A549 (cell line): ENCODE measurements at regions not wholly inside any gene's neighbourhood (a gene's known extent, or its start where the extent isn't known, plus 50 kb on each side); places are given as distances from the start of the nearest gene placed in this dataset.

Experiments used
- ATAC-seq, 2 experiments: fragments of 200-7000 bp in 1 of 2; fragments of >200 bp in 1 of 2; cut with Nextera tagmentation in 1 of 2; cut with Tn5 transposase in 1 of 2; 3 replicates each; pipeline versions ENCODE4 v1.8.0 to v1.9.1; 2018 to 2020; ENCODE audit warnings: mild to moderate bottlenecking in 1 of 2, moderate library complexity in 1 of 2
- CTCF ChIA-PET: fragments of 300-600 bp; sonication (Branson Sonifier 250); formaldehyde crosslinking; extraction: SDS; loops from one replicate; lab custom pipeline; 2021; ENCODE audit warnings: antibody characterized with exemption, inconsistent platforms; lab: Yijun Ruan, JAX
- POLR2A ChIA-PET: fragments of 350-600 bp; formaldehyde crosslinking; extraction: SDS; loops from one replicate; lab custom pipeline; 2021; ENCODE audit warnings: antibody characterized with exemption, inconsistent platforms; lab: Yijun Ruan, JAX
- DNase-seq, 2 experiments: peaks; one replicate each; pipeline versions ENCODE4 v3.0.0 to v3.0.0-alpha.2; 2011 to 2016; ENCODE audit warnings: low read depth in 1 of 2, low spot score in 1 of 2
- FAIRE-seq: peaks from 2 replicates; lab custom pipeline; 2011; peaks lifted over from hg19 to GRCh38; lab: Jason Lieb, UNC
- H3K27ac ChIP-seq, 2 experiments: fragments of >200 bp; sonication (Bioruptor Twin); formaldehyde crosslinking; 3 replicates each; pipeline ENCODE4 v1.5.1; 2016 to 2017
- H3K4me1 ChIP-seq: fragments of >200 bp; sonication (Bioruptor Twin); formaldehyde crosslinking; 3 replicates; pipeline ENCODE4 v1.6.1; 2016
- H3K4me2 ChIP-seq: fragments of >200 bp; sonication (Bioruptor Twin); formaldehyde crosslinking; 3 replicates; pipeline ENCODE4 v1.6.1; 2016
- H3K4me3 ChIP-seq: fragments of >200 bp; sonication (Bioruptor Twin); formaldehyde crosslinking; 3 replicates; pipeline ENCODE4 v1.5.1; 2016
- H3K9me3 ChIP-seq: fragments of >200 bp; sonication (Bioruptor Twin); formaldehyde crosslinking; 3 replicates; pipeline ENCODE4 v1.6.1; 2016
- BHLHE40 ChIP-seq: IDR thresholded peaks from 2 replicates; pipeline ENCODE4 v1.6.1; 2012; ENCODE audit warnings: low read depth, low read length, inconsistent platforms
- CBX8 ChIP-seq: fragments of 200-600 bp; sonication (generic); IDR thresholded peaks from 2 replicates; pipeline ENCODE4 v1.6.1; 2016
- CEBPB ChIP-seq, 2 experiments: fragments of >200 bp in 1 of 2; sonication (Bioruptor Twin) in 1 of 2; formaldehyde crosslinking in 1 of 2; IDR thresholded peaks; 2 replicates each; pipeline ENCODE4 v1.6.1; 2012 to 2016
- CHD2 ChIP-seq: fragments of 150-350 bp; IDR thresholded peaks from 2 replicates; pipeline ENCODE4 v1.6.1; 2014; ENCODE audit warnings: low read length; ENCODE audit not compliant: partially characterized antibody
- CHD4 ChIP-seq: fragments of 200-600 bp; sonication (generic); IDR thresholded peaks from 2 replicates; pipeline ENCODE4 v1.6.1; 2016; ENCODE audit warnings: antibody characterized with exemption, mild to moderate bottlenecking, borderline replicate concordance
- EHMT2 ChIP-seq: fragments of 200-600 bp; sonication (generic); IDR thresholded peaks from 2 replicates; pipeline ENCODE4 v1.6.1; 2016; ENCODE audit warnings: antibody characterized with exemption, low read depth, mild to moderate bottlenecking, moderate library complexity
- FOSL2 ChIP-seq, 2 experiments: fragments of 450-650 bp in 1 of 2; fragments of >200 bp in 1 of 2; sonication (Bioruptor Twin) in 1 of 2; formaldehyde crosslinking; IDR thresholded peaks; 2 replicates each; pipeline versions ENCODE4 v1.5.0 to v1.6.1; 2016 to 2020; ENCODE audit warnings: mild to moderate bottlenecking in 1 of 2, moderate library complexity in 1 of 2
- FOXS1 ChIP-seq: fragments of 250-450 bp; sonication (Bioruptor Pico); IDR thresholded peaks from 2 replicates; pipeline ENCODE4 v1.5.0; 2020; ENCODE audit warnings: mild to moderate bottlenecking, moderate library complexity
- HDAC2 ChIP-seq: fragments of 200-600 bp; sonication (generic); IDR thresholded peaks from 2 replicates; pipeline ENCODE4 v1.6.1; 2016
- HOXB13 ChIP-seq: fragments of 250-450 bp; sonication (Bioruptor Pico); IDR thresholded peaks from 2 replicates; pipeline ENCODE4 v1.5.0; 2020; ENCODE audit warnings: low read depth, mild to moderate bottlenecking, moderate library complexity
- JUN ChIP-seq, 2 experiments: fragments of >200 bp; sonication (Bioruptor Twin); formaldehyde crosslinking; IDR thresholded peaks; 2 replicates in 1 of 2; 3 replicates in 1 of 2; pipeline ENCODE4 v1.6.1; 2016 to 2017
- JUNB ChIP-seq: fragments of >200 bp; sonication (Bioruptor Twin); formaldehyde crosslinking; IDR thresholded peaks from 2 replicates; pipeline ENCODE4 v1.6.1; 2016
- MAFK ChIP-seq: fragments of 450-650 bp; IDR thresholded peaks from 2 replicates; pipeline ENCODE4 v1.6.1; 2014; ENCODE audit not compliant: partially characterized antibody
- MAZ ChIP-seq: fragments of 150-350 bp; IDR thresholded peaks from 2 replicates; pipeline ENCODE4 v1.6.1; 2014; ENCODE audit warnings: antibody characterized with exemption, low read depth, low read length, borderline replicate concordance
- MYC ChIP-seq: IDR thresholded peaks from 2 replicates; pipeline ENCODE4 v1.6.1; 2012; ENCODE audit warnings: mild to moderate bottlenecking, inconsistent platforms, low read length, improper control_type of control experiment, borderline replicate concordance
- NFE2L2 ChIP-seq: fragments of 150-350 bp; conservative IDR thresholded peaks from 2 replicates; pipeline ENCODE4 v1.6.1; 2014; ENCODE audit warnings: low read length
- NPAS2 ChIP-seq: fragments of 250-450 bp; sonication (Bioruptor Pico); IDR thresholded peaks from 2 replicates; pipeline ENCODE4 v1.8.0; 2022; ENCODE audit warnings: mild to moderate bottlenecking, moderate library complexity, borderline replicate concordance
- RFX5 ChIP-seq: fragments of 450-650 bp; IDR thresholded peaks from 2 replicates; pipeline ENCODE4 v1.7.1; 2014; ENCODE audit warnings: antibody characterized with exemption, mild to moderate bottlenecking, moderate library complexity
- RNF2 ChIP-seq: fragments of 200-600 bp; sonication (generic); IDR thresholded peaks from 2 replicates; pipeline ENCODE4 v1.6.1; 2016; ENCODE audit warnings: low read depth, mild to moderate bottlenecking, antibody characterized with exemption, moderate library complexity, borderline replicate concordance
- SMC3 ChIP-seq: fragments of >200 bp; sonication (Bioruptor Twin); formaldehyde crosslinking; IDR thresholded peaks from 3 replicates; pipeline ENCODE4 v1.6.1; 2018; ENCODE audit warnings: inconsistent platforms
- ZC3H11A ChIP-seq: fragments of 450-650 bp; IDR thresholded peaks from 2 replicates; pipeline ENCODE4 v1.6.1; 2014; ENCODE audit warnings: antibody characterized with exemption, mild to moderate bottlenecking
- ZFP36 ChIP-seq: fragments of 450-650 bp; IDR thresholded peaks from 2 replicates; pipeline ENCODE4 v1.6.1; 2014; ENCODE audit warnings: borderline replicate concordance; ENCODE audit not compliant: partially characterized antibody
- ZSCAN20 ChIP-seq: fragments of 250-450 bp; sonication (Bioruptor Pico); IDR thresholded peaks from 2 replicates; pipeline ENCODE4 v1.8.0; 2022; ENCODE audit warnings: mild to moderate bottlenecking, moderate library complexity
- WGBS: methylation state at CpG from one replicate; pipeline ENCODE4 v1.1.6; 2017; ENCODE audit errors: missing lambda C conversion rate; 5-methylcytosine and 5-hydroxymethylcytosine counted together
- TF ChIP-seq, protein P1 (sequence below): IDR thresholded peaks from 2 replicates; pipeline ENCODE4 v1.6.1; 2012
- TF ChIP-seq, protein P2 (sequence below): IDR thresholded peaks from 2 replicates; pipeline ENCODE4 v1.6.1; 2012; ENCODE audit warnings: low read depth, borderline replicate concordance
- TF ChIP-seq, protein P3 (sequence below): fragments of >200 bp; sonication (Bioruptor Twin); formaldehyde crosslinking; IDR thresholded peaks from 2 replicates; pipeline ENCODE4 v1.6.1; 2016
- TF ChIP-seq, protein P4 (sequence below): fragments of 450-650 bp; IDR thresholded peaks from 2 replicates; pipeline ENCODE4 v1.6.1; 2014; ENCODE audit warnings: antibody characterized with exemption
- TF ChIP-seq, protein P5 (sequence below): fragments of >200 bp; sonication (Bioruptor Twin); formaldehyde crosslinking; IDR thresholded peaks from 3 replicates; pipeline ENCODE4 v1.5.1; 2016
- TF ChIP-seq, protein P6 (sequence below): fragments of 200-600 bp; sonication (generic); IDR thresholded peaks from 2 replicates; pipeline ENCODE4 v1.6.1; 2016; ENCODE audit warnings: antibody characterized with exemption, mild to moderate bottlenecking, moderate library complexity

DNA sequence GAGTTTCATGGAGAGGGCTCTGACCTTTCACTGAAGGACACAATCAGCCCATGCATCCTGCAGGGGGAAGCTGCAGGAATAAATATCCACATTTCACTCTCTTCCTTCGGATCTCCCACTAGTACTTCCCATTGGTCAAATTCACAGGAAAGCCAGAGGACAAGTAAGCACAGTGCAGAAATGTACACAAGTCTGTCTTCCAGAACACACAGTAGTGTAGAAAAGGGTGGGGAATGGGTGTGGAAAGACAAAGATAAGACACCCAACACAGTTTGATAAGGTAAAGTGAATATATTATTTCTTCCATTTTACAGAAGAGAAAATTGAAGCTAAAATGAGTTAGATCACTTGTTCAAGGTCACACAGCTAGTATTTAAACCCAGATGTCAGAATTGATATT, 81.1 kb upstream of the PCDH19 start:
- Histone ChIP-seq H3K9me3 (no peaks in the 10 kb centered on the region), H3K27ac (no peak overlapping the region), H3K4me1 (no peaks in the 10 kb centered on the region), H3K4me2 (no peak overlapping the region), H3K4me3 (no peak overlapping the region)
- TF ChIP-seq CHD4 (no peak), CEBPB (IDR thresholded peaks at IDR 0.05) (no peak), ZSCAN20 (CRISPR knock-in tag) (no peak), HDAC2 (no peak), MYC (no peak), FOSL2 (IDR thresholded peaks at IDR 0.05) (no peak), FOSL2 (CRISPR knock-in tag; IDR thresholded peaks at IDR 0.05) (no peak), MAFK (no peak)
- ATAC-seq (no peak), FAIRE-seq (no peak), DNase-seq (no peak)
- 0% methylated on average over 1 of the region's 1 CpG for WGBS
- POLR2A ChIA-PET: no interaction called here
- CTCF ChIA-PET: no interaction called here

DNA sequence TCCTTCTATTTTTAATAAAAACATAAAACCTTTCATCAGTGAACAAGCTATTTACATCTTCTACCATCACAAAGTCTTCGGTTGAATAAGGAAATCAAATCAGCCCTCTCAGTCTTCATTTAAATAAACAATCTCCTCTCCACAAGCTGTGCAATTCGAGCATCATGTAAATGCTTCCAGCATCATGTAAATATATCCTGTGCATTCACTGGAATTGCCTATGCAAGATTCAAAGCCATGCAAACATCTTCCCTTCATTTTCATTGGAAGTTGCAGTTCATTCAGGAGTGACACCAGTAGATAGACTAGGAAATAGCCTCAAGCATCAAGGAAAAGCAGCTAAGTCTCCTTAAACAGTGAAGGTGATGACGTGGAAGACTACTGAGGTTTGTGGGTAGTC, 77.7 kb upstream of the PCDH19 start:
- ATAC-seq (no peak), DNase-seq (no peak), FAIRE-seq (no peak)
- Histone ChIP-seq H3K27ac (no peak overlapping the region), H3K4me1 (no peaks in the 10 kb centered on the region), H3K4me2 (no peak overlapping the region)
- whole genome bisulfite sequencing: 2% methylated on average over 3 of the region's 3 CpGs
- CTCF ChIA-PET: no interaction called here
- TF ChIP-seq ZSCAN20 (CRISPR knock-in tag) (no peak), HOXB13 (no peak), RNF2 (no peak), CHD4 (no peak), RFX5 (no peak), FOXS1 (CRISPR knock-in tag) (no peak), JUN (IDR thresholded peaks at IDR 0.05) (no peak), MAZ (no peak), SMC3 (no peak)
- TF ChIP-seq, protein P1, sequence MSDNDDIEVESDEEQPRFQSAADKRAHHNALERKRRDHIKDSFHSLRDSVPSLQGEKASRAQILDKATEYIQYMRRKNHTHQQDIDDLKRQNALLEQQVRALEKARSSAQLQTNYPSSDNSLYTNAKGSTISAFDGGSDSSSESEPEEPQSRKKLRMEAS: no peak
- TF ChIP-seq, protein P2, sequence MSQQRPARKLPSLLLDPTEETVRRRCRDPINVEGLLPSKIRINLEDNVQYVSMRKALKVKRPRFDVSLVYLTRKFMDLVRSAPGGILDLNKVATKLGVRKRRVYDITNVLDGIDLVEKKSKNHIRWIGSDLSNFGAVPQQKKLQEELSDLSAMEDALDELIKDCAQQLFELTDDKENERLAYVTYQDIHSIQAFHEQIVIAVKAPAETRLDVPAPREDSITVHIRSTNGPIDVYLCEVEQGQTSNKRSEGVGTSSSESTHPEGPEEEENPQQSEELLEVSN: no peak
- TF ChIP-seq, all 56 proteins: peak for 0
- no peaks in the 10 kb centered on the region for H3K9me3 ChIP-seq
- H3K4me3 ChIP-seq: no peak overlapping the region
- POLR2A ChIA-PET: no interaction called here

DNA sequence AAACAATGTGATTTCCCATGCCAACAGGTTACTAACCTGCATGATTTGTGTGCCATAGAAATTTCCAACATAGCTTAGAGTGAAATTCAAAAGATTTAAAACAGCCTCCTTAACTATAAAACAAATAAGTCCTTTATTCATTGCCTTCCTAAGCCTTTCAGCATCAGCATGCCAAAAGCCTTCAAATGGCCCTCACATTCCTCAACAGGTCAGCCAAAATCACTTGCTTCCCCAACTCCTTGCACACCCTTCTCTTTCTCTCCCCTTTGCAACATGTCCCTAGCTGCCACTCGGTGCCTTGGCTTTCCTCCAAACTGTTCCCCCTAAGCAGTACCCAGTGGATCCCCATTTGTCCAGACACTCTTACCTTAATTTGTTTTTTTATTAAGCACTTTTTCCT, 74.9 kb upstream of the PCDH19 start:
- ATAC-seq: no peak
- no peaks in the 10 kb centered on the region for H3K9me3 ChIP-seq
- no peak for FAIRE-seq
- POLR2A ChIA-PET: no interaction called here
- H3K4me3 ChIP-seq: no peak overlapping the region
- H3K27ac ChIP-seq: no peak overlapping the region
- H3K4me1 ChIP-seq: no peaks in the 10 kb centered on the region
- no peak overlapping the region for H3K4me2 ChIP-seq
- no peak for DNase-seq
- CTCF ChIA-PET: interaction anchor here (0.9 kb wide), 1 partner anchor 32 kb away, joined by 3 read pairs; no protein-coding TSS in a partner anchor
- WGBS: 0% methylated on average over 1 of the region's 1 CpG
- TF ChIP-seq, protein P3, sequence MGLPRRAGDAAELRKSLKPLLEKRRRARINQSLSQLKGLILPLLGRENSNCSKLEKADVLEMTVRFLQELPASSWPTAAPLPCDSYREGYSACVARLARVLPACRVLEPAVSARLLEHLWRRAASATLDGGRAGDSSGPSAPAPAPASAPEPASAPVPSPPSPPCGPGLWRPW: no peak
- no peak for TF ChIP-seq CBX8
- TF ChIP-seq SMC3: no peak
- TF ChIP-seq, protein P4, sequence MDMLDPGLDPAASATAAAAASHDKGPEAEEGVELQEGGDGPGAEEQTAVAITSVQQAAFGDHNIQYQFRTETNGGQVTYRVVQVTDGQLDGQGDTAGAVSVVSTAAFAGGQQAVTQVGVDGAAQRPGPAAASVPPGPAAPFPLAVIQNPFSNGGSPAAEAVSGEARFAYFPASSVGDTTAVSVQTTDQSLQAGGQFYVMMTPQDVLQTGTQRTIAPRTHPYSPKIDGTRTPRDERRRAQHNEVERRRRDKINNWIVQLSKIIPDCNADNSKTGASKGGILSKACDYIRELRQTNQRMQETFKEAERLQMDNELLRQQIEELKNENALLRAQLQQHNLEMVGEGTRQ: no peak
- TF ChIP-seq NPAS2 (CRISPR knock-in tag): no peak
- TF ChIP-seq, protein P5, sequence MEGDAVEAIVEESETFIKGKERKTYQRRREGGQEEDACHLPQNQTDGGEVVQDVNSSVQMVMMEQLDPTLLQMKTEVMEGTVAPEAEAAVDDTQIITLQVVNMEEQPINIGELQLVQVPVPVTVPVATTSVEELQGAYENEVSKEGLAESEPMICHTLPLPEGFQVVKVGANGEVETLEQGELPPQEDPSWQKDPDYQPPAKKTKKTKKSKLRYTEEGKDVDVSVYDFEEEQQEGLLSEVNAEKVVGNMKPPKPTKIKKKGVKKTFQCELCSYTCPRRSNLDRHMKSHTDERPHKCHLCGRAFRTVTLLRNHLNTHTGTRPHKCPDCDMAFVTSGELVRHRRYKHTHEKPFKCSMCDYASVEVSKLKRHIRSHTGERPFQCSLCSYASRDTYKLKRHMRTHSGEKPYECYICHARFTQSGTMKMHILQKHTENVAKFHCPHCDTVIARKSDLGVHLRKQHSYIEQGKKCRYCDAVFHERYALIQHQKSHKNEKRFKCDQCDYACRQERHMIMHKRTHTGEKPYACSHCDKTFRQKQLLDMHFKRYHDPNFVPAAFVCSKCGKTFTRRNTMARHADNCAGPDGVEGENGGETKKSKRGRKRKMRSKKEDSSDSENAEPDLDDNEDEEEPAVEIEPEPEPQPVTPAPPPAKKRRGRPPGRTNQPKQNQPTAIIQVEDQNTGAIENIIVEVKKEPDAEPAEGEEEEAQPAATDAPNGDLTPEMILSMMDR: no peak
- TF ChIP-seq NFE2L2: no peak
- TF ChIP-seq ZC3H11A: no peak
- TF ChIP-seq BHLHE40: no peak
- no peak for TF ChIP-seq EHMT2
- TF ChIP-seq JUNB: no peak
- TF ChIP-seq ZSCAN20 (CRISPR knock-in tag): no peak
- TF ChIP-seq, protein P6, sequence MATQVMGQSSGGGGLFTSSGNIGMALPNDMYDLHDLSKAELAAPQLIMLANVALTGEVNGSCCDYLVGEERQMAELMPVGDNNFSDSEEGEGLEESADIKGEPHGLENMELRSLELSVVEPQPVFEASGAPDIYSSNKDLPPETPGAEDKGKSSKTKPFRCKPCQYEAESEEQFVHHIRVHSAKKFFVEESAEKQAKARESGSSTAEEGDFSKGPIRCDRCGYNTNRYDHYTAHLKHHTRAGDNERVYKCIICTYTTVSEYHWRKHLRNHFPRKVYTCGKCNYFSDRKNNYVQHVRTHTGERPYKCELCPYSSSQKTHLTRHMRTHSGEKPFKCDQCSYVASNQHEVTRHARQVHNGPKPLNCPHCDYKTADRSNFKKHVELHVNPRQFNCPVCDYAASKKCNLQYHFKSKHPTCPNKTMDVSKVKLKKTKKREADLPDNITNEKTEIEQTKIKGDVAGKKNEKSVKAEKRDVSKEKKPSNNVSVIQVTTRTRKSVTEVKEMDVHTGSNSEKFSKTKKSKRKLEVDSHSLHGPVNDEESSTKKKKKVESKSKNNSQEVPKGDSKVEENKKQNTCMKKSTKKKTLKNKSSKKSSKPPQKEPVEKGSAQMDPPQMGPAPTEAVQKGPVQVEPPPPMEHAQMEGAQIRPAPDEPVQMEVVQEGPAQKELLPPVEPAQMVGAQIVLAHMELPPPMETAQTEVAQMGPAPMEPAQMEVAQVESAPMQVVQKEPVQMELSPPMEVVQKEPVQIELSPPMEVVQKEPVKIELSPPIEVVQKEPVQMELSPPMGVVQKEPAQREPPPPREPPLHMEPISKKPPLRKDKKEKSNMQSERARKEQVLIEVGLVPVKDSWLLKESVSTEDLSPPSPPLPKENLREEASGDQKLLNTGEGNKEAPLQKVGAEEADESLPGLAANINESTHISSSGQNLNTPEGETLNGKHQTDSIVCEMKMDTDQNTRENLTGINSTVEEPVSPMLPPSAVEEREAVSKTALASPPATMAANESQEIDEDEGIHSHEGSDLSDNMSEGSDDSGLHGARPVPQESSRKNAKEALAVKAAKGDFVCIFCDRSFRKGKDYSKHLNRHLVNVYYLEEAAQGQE: no peak
- no peak for TF ChIP-seq ZFP36
- no peak for TF ChIP-seq CHD2
- TF ChIP-seq CEBPB (IDR thresholded peaks at IDR 0.05): no peak
